Ovary (tissue), 3 donors: ENCODE measurements at regions not wholly inside any gene's neighbourhood (a gene's known extent, or its start where the extent isn't known, plus 50 kb on each side); places are given as distances from the start of the nearest gene placed in this dataset.

Source experiments
- CTCF ChIP-seq, 3 donors: fragments of 450-650 bp in 2 of 3; fragments of 200-600 bp in 1 of 3; IDR thresholded peaks; one replicate each; pipeline versions ENCODE4 v1.5.1 to v1.8.0; 2016 to 2022; ENCODE audit warnings: antibody characterized with exemption in 3 of 3, mild to moderate bottlenecking in 1 of 3
- POLR2A ChIP-seq: fragments of 450-650 bp; IDR thresholded peaks from one replicate; pipeline ENCODE4 v1.6.1; 2017; ENCODE audit warnings: antibody characterized with exemption, mild to moderate bottlenecking, moderate library complexity
- donor health status: DM: no; HTN: no; CAD: no.

- no peak for TF ChIP-seq POLR2A
- TF ChIP-seq CTCF (IDR thresholded peaks at IDR 0.05), result no peak
These were observed 53.8 kb upstream of the CCDC28A start for GRCh38 chr6:138719744-138720143.
